Inflammatory macrophage treated with lipopolysaccharide for 1 hour (primary cell): ENCODE measurements at regions not wholly inside any gene's neighbourhood (a gene's known extent, or its start where the extent isn't known, plus 50 kb on each side); places are given as distances from the start of the nearest gene placed in this dataset.
A peak's percentile ranks its signal among the peaks of the same experiment; 100 is the strongest.
"Not testable (repeated sequence)": the region's sequence is repeated elsewhere in the genome, so short reads cannot be mapped to it uniquely, and the experiment has no call there.

Source experiments
- DNase-seq, 2 donors: peaks; one replicate each; pipeline ENCODE4 v3.0.0-alpha.2; 2020 to 2022

- no peak for DNase-seq
Observed at GRCh38 chr5:167918813-167919483, 372.5 kb upstream of the WWC1 start.

GRCh38 chr5:167920589-167920988 lies 370.9 kb upstream of the WWC1 start:
- DNase-seq: peak; percentile 8 to 27

GRCh38 chr5:167921796-167922195 lies 369.6 kb upstream of the WWC1 start:
- no peak for DNase-seq

- DNase-seq: no peak
Observed at GRCh38 chr5:167923396-167923795, 368.0 kb upstream of the WWC1 start.

- DNase-seq: no peak
Observed at GRCh38 chr5:167929841-167930240, 361.6 kb upstream of the WWC1 start.

- DNase-seq: no peak
Observed at GRCh38 chr5:167934551-167934971, 356.9 kb upstream of the WWC1 start.

- DNase-seq: no peak
Observed at GRCh38 chr5:167936022-167936421, 355.4 kb upstream of the WWC1 start.

- no peak for DNase-seq
Observed at GRCh38 chr5:167936944-167937634, 354.4 kb upstream of the WWC1 start.

- DNase-seq: no peak
Observed at GRCh38 chr5:167937635-167937998, 353.8 kb upstream of the WWC1 start.

GRCh38 chr5:167939686-167940085 lies 351.8 kb upstream of the WWC1 start:
- DNase-seq: no peak

- DNase-seq: no peak
Observed at GRCh38 chr5:167940911-167941310, 350.5 kb upstream of the WWC1 start.

- DNase-seq: not testable (repeated sequence)
Observed at GRCh38 chr5:167941556-167941955, 349.9 kb upstream of the WWC1 start.

GRCh38 chr5:167943343-167943742 lies 348.1 kb upstream of the WWC1 start:
- no peak for DNase-seq

GRCh38 chr5:167944121-167944852 lies 347.2 kb upstream of the WWC1 start:
- DNase-seq: no peak

- DNase-seq: no peak
Observed at GRCh38 chr5:167945542-167946384, 345.7 kb upstream of the WWC1 start.

GRCh38 chr5:167947306-167947705 lies 344.1 kb upstream of the WWC1 start:
- DNase-seq: no peak

- DNase-seq: no peak
Observed at GRCh38 chr5:167948251-167948650, 343.2 kb upstream of the WWC1 start.

GRCh38 chr5:167949435-167949834 lies 342.0 kb upstream of the WWC1 start:
- no peak for DNase-seq

GRCh38 chr5:167950126-167950721 lies 341.2 kb upstream of the WWC1 start:
- DNase-seq: no peak

- DNase-seq: no peak
Observed at GRCh38 chr5:167951116-167951515, 340.3 kb upstream of the WWC1 start.

- no peak for DNase-seq
Observed at GRCh38 chr5:167952278-167952995, 339.0 kb upstream of the WWC1 start.
